HG03103 (cell line): ENCODE measurements at regions not wholly inside any gene's neighbourhood (a gene's known extent, or its start where the extent isn't known, plus 50 kb on each side); places are given as distances from the start of the nearest gene placed in this dataset.

Source experiments
- ATAC-seq: cut with Tn5 transposase; IDR thresholded peaks from one replicate; pipeline ENCODE4 v1.9.1; 2021; ENCODE audit warnings: low read depth; ENCODE audit not compliant: unreplicated experiment

- ATAC-seq = no peak
These were observed 110.7 kb upstream of the ADGRF1 start for GRCh38 chr6:47152666-47153403.

GRCh38 chr6:47151232-47151898 lies 109.2 kb upstream of the ADGRF1 start:
- no peak for ATAC-seq

- no peak for ATAC-seq
These were observed 107.4 kb upstream of the ADGRF1 start for GRCh38 chr6:47149554-47149953.

GRCh38 chr6:47149066-47149465 lies 106.9 kb upstream of the ADGRF1 start:
- no peak for ATAC-seq

- ATAC-seq = no peak
These were observed 105.8 kb upstream of the ADGRF1 start for GRCh38 chr6:47147836-47148344.

GRCh38 chr6:47147175-47147727 lies 105.1 kb upstream of the ADGRF1 start:
- no peak for ATAC-seq

- no peak for ATAC-seq
These were observed 104.5 kb upstream of the ADGRF1 start for GRCh38 chr6:47146431-47147174.

GRCh38 chr6:47145212-47145611 lies 103.1 kb upstream of the ADGRF1 start:
- ATAC-seq = no peak

- no peak for ATAC-seq
These were observed 102.2 kb upstream of the ADGRF1 start for GRCh38 chr6:47144306-47144705.

GRCh38 chr6:47141963-47142362 lies 99.8 kb upstream of the ADGRF1 start:
- ATAC-seq = no peak

GRCh38 chr6:47141171-47141570 lies 99.0 kb upstream of the ADGRF1 start:
- no peak for ATAC-seq

GRCh38 chr6:47138046-47138445 lies 95.9 kb upstream of the ADGRF1 start:
- no peak for ATAC-seq

- no peak for ATAC-seq
These were observed 94.9 kb upstream of the ADGRF1 start for GRCh38 chr6:47137073-47137472.

GRCh38 chr6:47135772-47136171 lies 93.6 kb upstream of the ADGRF1 start:
- no peak for ATAC-seq

- no peak for ATAC-seq
These were observed 92.5 kb upstream of the ADGRF1 start for GRCh38 chr6:47134476-47135189.

- ATAC-seq = no peak
These were observed 91.3 kb upstream of the ADGRF1 start for GRCh38 chr6:47133230-47134000.

- no peak for ATAC-seq
These were observed 90.6 kb upstream of the ADGRF1 start for GRCh38 chr6:47132724-47133123.

GRCh38 chr6:47131773-47132172 lies 89.6 kb upstream of the ADGRF1 start:
- no peak for ATAC-seq

GRCh38 chr6:47130086-47130485 lies 88.0 kb upstream of the ADGRF1 start:
- no peak for ATAC-seq

- no peak for ATAC-seq
These were observed 87.0 kb upstream of the ADGRF1 start for GRCh38 chr6:47129129-47129528.
